ENCODE measurements at regions not wholly inside any gene's neighbourhood (a gene's known extent, or its start where the extent isn't known, plus 50 kb on each side); places are given as distances from the start of the nearest gene placed in this dataset.
"Not testable (repeated sequence)": the region's sequence is repeated elsewhere in the genome, so short reads cannot be mapped to it uniquely, and the experiment has no call there.

DNA sequence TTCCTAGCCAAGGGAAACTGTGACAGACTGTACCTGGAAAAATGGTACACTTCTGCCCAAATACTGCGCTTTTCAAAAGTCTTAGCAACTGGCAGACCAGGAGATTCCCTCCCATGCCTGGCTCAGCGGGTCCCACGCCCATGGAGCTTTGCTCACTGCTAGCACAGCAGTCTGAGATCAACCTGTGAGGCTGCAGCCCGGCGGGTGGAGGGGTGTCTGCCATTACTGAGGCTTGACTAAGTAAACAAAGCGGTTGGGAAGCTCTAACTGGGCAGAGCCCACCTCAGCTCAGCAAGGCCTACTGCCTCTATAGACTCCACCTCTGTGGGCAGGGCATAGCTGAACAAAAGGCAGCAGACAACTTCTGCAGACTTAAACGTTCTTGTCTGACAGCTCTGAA lies 74.5 kb downstream of the CFAP44 start:
- TF ChIP-seq CTCF (IDR thresholded peaks at IDR 0.05; ENCODE audit: low read depth, low read length); EZH2phosphoT487 (IDR thresholded peaks at IDR 0.05; ENCODE audit: low read depth): not testable (repeated sequence)
